ENCODE measurements at regions not wholly inside any gene's neighbourhood (a gene's known extent, or its start where the extent isn't known, plus 50 kb on each side); places are given as distances from the start of the nearest gene placed in this dataset.

DNA sequence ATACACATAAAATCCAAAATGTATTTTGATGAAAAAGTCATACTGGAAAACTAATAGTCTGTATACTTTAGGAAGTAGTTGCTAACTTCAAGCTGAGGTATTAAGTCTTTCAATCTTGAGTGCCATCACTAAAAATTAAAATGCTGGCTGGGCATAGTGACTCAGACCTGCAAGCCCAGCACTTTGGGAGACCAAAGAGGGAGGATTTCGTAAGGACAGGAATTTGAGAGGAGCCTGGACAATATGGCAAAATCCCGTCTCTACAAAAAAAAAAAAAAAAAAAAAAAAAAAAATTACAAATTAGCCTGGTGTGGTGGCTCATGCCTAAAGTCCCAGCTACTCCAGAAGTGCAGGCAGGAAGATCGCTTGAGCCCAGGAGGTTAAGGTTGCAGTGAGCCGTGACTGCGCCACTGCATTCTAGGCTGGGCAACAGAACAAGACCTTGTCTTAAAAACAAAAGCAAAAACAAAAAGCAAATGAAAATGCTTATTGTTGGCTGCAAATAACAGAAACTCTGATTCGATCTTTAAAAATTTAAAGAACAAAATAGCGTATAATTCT lies 1994.2 kb upstream of the PCDH20 start:
- Histone ChIP-seq H3K36me3 (ENCODE audit: insufficient read depth) (no peaks in the 10 kb centered on the region), H3K4me3 (no peak overlapping the region), H3K27me3 (ENCODE audit: insufficient read depth) (no peaks in the 10 kb centered on the region), H3K4me1 (ENCODE audit: insufficient read depth) (peaks cover 11% of the 10 kb centered on the region), H2AFZ (no peak overlapping the region), H3K27ac (ENCODE audit: low read depth) (no peak overlapping the region), H3K9me2 (ENCODE audit: insufficient read depth) (no peaks in the 10 kb centered on the region; the same call in 1 of the 2 replicates), H3K4me2 (no peak overlapping the region), H4K20me1 (replicated peaks; ENCODE audit: insufficient read depth) (no peaks in the 10 kb centered on the region), H3F3A (replicated peaks; ENCODE audit: low read depth) (no peaks in the 10 kb centered on the region), H3K79me2 (replicated peaks; ENCODE audit: insufficient read depth) (no peaks in the 10 kb centered on the region)
- no peak overlapping the region for H3K4me3 Mint-ChIP-seq
- no peak overlapping the region for H3K27ac Mint-ChIP-seq
- ATAC-seq = no peak
- peaks cover 8% of the 10 kb centered on the region for H3K4me1 Mint-ChIP-seq
- TF ChIP-seq NANOG (IDR thresholded peaks at IDR 0.05; ENCODE audit: borderline replicate concordance) (no peak), CREB1 (CRISPR knock-in tag; IDR thresholded peaks at IDR 0.05; ENCODE audit: low read depth) (no peak), EZH2 (IDR thresholded peaks at IDR 0.05; ENCODE audit: low read depth, unreplicated experiment) (no peak), JUNB (IDR thresholded peaks at IDR 0.05; ENCODE audit: unreplicated experiment) (no peak), ZNF114 (CRISPR knock-in tag; IDR thresholded peaks at IDR 0.05) (no peak), EZH2phosphoT487 (IDR thresholded peaks at IDR 0.05; ENCODE audit: unreplicated experiment) (no peak), ZNF331 (CRISPR knock-in tag; IDR thresholded peaks at IDR 0.05; ENCODE audit: low read depth) (no peak), POLR2AphosphoS5 (IDR thresholded peaks at IDR 0.05; ENCODE audit: low read depth) (no peak), STAT1 (IDR thresholded peaks at IDR 0.05; ENCODE audit: unreplicated experiment) (no peak)
- TF ChIP-seq, protein P1, sequence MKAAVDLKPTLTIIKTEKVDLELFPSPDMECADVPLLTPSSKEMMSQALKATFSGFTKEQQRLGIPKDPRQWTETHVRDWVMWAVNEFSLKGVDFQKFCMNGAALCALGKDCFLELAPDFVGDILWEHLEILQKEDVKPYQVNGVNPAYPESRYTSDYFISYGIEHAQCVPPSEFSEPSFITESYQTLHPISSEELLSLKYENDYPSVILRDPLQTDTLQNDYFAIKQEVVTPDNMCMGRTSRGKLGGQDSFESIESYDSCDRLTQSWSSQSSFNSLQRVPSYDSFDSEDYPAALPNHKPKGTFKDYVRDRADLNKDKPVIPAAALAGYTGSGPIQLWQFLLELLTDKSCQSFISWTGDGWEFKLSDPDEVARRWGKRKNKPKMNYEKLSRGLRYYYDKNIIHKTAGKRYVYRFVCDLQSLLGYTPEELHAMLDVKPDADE (IDR thresholded peaks at IDR 0.05) = no peak
- TF ChIP-seq, protein P2, sequence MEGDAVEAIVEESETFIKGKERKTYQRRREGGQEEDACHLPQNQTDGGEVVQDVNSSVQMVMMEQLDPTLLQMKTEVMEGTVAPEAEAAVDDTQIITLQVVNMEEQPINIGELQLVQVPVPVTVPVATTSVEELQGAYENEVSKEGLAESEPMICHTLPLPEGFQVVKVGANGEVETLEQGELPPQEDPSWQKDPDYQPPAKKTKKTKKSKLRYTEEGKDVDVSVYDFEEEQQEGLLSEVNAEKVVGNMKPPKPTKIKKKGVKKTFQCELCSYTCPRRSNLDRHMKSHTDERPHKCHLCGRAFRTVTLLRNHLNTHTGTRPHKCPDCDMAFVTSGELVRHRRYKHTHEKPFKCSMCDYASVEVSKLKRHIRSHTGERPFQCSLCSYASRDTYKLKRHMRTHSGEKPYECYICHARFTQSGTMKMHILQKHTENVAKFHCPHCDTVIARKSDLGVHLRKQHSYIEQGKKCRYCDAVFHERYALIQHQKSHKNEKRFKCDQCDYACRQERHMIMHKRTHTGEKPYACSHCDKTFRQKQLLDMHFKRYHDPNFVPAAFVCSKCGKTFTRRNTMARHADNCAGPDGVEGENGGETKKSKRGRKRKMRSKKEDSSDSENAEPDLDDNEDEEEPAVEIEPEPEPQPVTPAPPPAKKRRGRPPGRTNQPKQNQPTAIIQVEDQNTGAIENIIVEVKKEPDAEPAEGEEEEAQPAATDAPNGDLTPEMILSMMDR (conservative IDR thresholded peaks at IDR 0.05; ENCODE audit: low read depth in 2 of 2) = no peak
- TF ChIP-seq, protein P3, sequence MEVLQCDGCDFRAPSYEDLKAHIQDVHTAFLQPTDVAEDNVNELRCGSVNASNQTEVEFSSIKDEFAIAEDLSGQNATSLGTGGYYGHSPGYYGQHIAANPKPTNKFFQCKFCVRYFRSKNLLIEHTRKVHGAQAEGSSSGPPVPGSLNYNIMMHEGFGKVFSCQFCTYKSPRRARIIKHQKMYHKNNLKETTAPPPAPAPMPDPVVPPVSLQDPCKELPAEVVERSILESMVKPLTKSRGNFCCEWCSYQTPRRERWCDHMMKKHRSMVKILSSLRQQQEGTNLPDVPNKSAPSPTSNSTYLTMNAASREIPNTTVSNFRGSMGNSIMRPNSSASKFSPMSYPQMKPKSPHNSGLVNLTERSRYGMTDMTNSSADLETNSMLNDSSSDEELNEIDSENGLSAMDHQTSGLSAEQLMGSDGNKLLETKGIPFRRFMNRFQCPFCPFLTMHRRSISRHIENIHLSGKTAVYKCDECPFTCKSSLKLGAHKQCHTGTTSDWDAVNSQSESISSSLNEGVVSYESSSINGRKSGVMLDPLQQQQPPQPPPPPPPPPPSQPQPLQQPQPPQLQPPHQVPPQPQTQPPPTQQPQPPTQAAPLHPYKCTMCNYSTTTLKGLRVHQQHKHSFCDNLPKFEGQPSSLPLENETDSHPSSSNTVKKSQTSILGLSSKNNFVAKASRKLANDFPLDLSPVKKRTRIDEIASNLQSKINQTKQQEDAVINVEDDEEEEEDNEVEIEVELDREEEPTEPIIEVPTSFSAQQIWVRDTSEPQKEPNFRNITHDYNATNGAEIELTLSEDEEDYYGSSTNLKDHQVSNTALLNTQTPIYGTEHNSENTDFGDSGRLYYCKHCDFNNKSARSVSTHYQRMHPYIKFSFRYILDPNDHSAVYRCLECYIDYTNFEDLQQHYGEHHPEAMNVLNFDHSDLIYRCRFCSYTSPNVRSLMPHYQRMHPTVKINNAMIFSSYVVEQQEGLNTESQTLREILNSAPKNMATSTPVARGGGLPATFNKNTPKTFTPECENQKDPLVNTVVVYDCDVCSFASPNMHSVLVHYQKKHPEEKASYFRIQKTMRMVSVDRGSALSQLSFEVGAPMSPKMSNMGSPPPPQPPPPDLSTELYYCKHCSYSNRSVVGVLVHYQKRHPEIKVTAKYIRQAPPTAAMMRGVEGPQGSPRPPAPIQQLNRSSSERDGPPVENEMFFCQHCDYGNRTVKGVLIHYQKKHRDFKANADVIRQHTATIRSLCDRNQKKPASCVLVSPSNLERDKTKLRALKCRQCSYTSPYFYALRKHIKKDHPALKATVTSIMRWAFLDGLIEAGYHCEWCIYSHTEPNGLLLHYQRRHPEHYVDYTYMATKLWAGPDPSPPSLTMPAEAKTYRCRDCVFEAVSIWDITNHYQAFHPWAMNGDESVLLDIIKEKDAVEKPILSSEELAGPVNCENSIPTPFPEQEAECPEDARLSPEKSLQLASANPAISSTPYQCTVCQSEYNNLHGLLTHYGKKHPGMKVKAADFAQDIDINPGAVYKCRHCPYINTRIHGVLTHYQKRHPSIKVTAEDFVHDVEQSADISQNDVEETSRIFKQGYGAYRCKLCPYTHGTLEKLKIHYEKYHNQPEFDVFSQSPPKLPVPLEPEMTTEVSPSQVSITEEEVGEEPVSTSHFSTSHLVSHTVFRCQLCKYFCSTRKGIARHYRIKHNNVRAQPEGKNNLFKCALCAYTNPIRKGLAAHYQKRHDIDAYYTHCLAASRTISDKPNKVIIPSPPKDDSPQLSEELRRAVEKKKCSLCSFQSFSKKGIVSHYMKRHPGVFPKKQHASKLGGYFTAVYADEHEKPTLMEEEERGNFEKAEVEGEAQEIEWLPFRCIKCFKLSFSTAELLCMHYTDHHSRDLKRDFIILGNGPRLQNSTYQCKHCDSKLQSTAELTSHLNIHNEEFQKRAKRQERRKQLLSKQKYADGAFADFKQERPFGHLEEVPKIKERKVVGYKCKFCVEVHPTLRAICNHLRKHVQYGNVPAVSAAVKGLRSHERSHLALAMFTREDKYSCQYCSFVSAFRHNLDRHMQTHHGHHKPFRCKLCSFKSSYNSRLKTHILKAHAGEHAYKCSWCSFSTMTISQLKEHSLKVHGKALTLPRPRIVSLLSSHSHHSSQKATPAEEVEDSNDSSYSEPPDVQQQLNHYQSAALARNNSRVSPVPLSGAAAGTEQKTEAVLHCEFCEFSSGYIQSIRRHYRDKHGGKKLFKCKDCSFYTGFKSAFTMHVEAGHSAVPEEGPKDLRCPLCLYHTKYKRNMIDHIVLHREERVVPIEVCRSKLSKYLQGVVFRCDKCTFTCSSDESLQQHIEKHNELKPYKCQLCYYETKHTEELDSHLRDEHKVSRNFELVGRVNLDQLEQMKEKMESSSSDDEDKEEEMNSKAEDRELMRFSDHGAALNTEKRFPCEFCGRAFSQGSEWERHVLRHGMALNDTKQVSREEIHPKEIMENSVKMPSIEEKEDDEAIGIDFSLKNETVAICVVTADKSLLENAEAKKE (CRISPR knock-in tag; IDR thresholded peaks at IDR 0.05) = no peak
- TF ChIP-seq, protein P4, sequence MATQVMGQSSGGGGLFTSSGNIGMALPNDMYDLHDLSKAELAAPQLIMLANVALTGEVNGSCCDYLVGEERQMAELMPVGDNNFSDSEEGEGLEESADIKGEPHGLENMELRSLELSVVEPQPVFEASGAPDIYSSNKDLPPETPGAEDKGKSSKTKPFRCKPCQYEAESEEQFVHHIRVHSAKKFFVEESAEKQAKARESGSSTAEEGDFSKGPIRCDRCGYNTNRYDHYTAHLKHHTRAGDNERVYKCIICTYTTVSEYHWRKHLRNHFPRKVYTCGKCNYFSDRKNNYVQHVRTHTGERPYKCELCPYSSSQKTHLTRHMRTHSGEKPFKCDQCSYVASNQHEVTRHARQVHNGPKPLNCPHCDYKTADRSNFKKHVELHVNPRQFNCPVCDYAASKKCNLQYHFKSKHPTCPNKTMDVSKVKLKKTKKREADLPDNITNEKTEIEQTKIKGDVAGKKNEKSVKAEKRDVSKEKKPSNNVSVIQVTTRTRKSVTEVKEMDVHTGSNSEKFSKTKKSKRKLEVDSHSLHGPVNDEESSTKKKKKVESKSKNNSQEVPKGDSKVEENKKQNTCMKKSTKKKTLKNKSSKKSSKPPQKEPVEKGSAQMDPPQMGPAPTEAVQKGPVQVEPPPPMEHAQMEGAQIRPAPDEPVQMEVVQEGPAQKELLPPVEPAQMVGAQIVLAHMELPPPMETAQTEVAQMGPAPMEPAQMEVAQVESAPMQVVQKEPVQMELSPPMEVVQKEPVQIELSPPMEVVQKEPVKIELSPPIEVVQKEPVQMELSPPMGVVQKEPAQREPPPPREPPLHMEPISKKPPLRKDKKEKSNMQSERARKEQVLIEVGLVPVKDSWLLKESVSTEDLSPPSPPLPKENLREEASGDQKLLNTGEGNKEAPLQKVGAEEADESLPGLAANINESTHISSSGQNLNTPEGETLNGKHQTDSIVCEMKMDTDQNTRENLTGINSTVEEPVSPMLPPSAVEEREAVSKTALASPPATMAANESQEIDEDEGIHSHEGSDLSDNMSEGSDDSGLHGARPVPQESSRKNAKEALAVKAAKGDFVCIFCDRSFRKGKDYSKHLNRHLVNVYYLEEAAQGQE (IDR thresholded peaks at IDR 0.05; ENCODE audit: unreplicated experiment) = no peak
- H3K36me3 Mint-ChIP-seq (ENCODE audit: low read depth) = peaks cover 8% of the 10 kb centered on the region; the same call in 2 of the 3 replicates
- no peaks in the 10 kb centered on the region for H3K27me3 Mint-ChIP-seq (ENCODE audit: insufficient read depth, low read depth, poor library complexity)
- peaks cover 8% of the 10 kb centered on the region; the same call in 2 of the 3 replicates for H3K9me3 Mint-ChIP-seq
- DNase-seq (ENCODE audit: low spot score) = no peak

All from GM23338 (cell line).